HS-5 (cell line): ENCODE measurements at regions not wholly inside any gene's neighbourhood (a gene's known extent, or its start where the extent isn't known, plus 50 kb on each side); places are given as distances from the start of the nearest gene placed in this dataset.
"Not testable (repeated sequence)": the region's sequence is repeated elsewhere in the genome, so short reads cannot be mapped to it uniquely, and the experiment has no call there.

Source experiments
- DNase-seq: peaks from one replicate; pipeline ENCODE4 v3.0.0-alpha.2; 2012; ENCODE audit warnings: low read depth

DNA sequence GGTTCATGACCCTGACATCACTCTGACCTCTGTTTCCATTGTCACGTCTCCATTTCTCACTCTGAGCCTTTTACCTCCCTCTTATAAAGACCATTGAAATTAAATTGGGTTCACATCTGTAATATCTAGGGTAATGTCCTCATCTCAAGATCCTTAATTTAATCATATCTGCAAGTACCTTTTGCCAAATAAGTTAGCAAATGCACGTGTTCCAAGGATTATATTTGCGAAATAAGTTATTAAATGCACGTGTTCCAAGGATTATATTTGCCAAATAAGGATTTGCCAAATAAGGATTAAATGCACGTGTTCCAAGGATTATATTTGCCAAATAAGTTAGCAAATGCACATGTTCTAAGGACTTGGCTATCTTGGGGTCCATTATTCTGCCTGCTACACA, 938.0 kb downstream of the NLGN4X start:
- no peak for DNase-seq

DNA sequence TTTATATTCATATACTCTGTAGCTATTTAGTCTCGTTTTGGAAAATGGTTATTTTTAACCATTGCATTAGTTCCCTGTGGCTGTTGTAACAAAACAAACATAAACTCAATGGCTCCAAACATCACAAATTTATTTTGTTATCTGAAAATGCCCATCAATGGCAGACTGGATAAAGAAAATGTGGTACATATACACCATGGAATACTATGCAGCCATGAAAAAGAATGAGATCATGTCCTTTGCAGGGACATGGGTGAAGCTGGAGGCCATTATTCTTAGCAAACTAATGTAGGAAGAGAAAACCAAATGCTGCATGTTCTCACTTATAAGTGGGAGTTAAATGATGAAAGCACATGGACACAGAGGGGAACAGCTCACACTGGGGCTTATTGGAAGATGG, 938.7 kb downstream of the NLGN4X start:
- not testable (repeated sequence) for DNase-seq

DNA sequence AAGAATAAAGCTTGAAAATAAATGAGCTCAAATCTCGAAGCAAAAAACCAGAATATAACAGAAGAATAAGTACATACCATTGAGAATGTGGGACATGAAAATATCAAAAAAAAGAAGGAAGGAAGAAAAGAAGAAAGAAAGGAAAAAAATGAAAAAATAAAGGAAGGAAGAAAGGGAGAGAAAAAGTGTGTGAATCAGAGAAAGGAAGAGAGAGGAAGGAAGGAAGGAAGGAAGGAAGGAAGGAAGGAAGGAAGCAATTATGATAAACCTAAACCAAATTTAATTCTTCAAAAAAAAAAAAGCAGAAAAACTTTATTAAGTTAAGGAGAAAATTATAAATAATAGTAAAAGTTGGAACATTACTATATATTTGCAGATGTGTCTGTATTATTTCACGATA, 949.8 kb downstream of the NLGN4X start:
- DNase-seq: no peak

DNA sequence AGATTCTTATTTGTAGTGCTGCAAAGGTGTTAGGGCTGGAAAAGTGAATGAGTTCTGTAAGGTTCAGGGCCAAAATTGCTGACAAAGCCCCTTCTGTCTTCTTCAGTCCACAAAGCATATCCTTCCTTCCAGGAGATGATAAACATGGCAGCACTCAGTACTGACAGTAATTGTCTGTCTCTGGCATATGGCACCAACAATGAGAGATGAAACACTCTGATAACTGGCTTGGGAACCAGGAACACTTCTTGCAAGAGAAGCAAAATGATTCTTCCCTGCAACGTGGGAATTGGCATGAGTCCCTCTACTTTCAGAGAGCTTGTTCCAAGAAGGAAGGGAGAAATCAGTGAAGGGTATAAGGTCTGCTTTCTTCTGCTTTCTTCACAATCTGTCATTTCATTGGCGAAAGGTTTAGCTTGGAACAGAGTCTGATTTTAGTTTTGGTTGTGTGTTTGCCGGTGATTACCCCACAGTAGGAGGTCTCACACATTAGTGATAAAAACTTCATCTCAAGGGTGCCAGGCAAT, 963.3 kb downstream of the NLGN4X start:
- DNase-seq: no peak

DNA sequence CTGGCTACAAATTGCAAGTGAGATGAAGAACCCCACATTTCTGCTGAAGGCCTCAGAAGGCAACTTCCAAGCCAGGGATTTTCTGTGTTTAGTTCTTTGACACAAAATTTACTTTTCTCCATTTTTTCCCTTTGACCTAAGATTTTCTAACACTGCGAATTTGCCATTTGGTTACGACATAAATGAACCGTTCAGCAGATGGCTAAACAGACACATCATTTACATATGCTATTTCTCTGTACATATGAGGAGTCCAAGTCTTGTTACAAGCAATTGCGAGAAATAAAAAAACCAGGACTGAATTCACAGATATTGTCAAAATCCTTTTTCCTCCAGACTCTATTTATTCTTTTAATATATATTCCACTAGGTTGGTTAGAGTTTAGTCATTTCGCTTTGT, 978.6 kb downstream of the NLGN4X start:
- DNase-seq: no peak

DNA sequence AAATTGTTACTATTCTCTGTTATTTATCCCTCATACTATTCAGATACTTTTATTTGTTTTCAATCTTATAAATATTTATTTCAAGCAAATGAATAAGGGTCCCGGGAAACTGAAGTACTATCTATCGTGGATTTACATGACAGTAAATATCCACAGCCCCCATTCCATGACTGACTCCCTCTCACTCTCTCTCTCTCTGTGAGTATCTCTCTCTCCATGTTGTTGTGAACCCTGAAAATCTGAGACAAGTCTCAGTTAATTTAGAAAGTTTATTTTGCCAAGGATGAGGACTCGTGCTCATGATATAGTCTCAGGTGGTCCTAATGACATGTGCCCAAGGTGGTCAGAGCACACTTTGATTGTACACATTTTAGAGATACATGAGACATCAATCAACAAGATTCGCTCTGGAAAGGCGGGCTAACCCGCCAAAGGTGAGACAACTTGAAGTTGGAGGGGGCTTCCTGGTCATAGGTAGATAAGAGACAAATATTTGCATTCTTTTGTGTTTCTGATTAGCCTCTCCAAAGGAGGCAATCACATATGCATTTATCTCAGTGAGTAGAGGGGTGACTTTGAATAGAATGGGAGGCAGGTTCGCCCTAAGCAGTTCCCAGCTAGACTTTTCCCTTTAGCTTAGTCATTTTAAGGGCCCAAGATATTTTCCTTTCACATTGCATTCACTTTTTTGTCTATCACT, 986.4 kb downstream of the NLGN4X start:
- DNase-seq: no peak

DNA sequence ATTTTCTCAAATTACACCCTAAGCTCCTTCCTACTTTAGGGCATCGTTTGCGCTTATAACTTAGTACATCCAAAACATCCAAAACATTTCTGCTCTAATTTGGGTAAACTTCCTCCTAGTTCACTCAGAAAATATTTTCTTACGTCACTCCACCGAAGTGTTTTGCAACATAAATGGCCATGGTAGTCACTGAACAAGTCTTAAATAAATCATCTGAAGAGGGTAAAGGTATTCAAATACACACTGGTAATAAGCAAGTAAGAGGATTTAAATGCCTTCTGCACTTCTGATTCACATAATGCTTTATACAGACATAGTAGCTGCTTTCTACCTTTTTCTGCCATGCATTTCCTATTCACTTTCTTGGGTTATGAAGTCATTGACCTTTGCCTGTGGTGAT, 991.9 kb downstream of the NLGN4X start:
- no peak for DNase-seq

DNA sequence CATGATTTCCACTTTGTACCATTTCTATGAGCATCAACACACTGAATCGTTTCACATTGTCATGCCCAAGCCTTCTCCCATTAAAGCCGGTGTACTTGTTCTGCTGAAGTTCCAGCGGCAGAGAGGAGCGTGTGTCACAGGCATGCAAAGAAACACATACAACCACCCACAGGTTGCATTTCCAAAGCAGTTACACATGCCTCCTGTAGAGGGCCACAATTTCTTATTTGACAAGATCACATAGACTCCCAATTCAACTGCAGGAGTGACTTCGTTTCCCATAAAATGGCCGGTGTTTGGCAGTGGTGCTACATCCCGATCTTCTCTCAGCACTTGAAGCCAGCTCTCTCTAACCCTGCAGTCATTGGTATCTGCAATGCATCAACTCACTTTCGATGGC, 992.6 kb downstream of the NLGN4X start:
- no peak for DNase-seq

DNA sequence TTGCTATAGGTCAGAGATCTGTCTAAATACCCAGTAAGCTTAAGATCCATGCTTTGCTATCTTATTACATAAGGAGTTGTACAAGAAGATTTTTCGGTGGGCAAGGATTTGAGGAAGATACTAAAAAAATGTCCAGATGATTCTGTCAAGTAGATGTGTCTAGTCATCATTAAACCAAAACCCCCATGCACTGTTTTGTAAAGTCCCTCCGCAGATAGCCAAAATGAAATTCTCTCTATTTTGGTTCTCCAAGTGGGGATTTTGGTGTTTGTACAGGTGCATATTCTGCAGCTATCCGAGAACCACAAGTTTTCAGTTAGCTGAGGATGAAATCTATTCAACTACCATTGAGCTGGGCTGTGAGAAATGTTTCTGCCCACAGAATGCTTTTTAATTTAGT, 994.8 kb downstream of the NLGN4X start:
- no peak for DNase-seq

DNA sequence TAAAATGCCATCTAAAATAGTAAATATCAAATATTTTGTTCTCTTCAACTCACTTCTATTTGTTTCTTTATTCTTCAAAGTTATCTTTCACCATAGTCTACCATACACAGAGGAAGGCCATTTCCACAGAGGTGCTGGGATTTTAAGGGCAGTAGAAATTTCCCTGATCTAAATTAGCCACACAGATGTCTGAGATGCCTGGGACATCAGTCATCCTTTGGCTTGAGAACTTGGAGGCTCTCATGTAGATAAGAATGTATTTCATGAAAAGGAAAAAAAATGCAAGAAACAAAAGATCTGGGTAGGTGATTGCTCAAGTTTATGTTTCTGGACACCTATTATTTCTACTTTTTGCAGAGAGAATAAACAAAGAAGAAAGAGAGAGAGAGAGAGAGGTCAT, 1008.2 kb downstream of the NLGN4X start:
- no peak for DNase-seq

DNA sequence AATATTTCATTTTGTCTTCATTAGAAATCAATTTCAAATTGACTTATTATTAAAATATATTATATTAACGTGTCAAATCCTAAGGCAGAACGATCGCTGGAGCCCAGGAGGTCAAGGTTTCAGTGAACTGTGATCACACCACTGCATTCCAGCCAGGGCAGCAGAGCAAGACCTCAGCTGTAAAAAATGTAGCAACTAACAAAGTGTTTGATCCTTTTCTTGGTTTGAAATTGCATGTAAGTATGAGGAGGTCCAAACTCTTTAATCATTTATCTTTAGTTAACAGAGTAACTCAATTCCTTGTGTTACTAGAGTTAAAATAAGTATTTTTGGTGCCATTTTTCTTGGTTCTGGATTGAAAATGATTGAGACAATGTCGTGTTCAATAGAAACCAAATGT, 1033.9 kb downstream of the NLGN4X start:
- no peak for DNase-seq

DNA sequence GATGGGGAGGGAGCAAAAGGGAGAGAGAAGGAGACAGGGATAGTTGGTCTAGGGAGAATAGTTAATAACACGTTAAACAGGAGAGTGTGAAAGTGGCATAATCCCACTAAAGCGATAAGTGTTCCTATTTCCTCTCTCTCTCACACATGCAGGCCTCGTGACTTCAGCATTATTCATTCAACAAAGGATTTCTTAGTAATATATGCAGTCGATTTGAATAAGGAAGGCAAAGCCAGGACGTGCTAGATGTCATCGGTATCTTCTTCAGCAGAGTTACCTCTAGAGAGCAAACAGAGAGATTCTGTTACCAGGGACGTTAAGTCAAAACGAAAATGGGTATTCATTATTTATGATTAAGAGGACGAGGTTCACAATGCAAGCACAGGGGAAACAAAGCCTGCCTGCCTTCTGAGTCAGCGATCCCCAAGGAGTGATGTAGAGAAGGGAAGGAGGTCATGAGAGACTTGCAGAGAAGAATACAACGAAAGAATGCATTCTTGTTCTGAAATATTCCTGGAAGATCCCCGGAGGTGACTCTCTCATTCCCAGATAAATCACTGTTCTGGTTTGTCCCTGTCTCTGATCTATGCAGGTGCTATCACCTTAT, 1048.4 kb downstream of the NLGN4X start:
- DNase-seq: no peak

DNA sequence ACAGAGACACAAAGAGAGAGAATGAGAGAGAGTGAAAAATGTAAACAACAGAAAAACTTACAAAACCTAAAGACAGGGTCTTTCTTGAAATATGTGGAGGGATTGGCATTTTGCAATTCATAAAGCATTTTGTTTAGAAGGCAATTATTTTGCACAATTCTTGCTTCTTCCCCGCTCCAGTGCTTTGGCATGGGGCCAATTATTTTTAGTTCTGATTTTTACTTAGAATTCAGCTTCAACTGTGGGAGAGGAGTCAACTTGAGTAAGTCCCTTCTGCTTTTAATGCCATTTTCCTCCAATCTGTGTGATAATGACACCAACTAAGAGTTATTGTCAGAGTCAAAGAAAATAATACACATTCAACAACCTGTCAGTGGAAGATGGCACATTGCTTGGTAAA, 1051.9 kb downstream of the NLGN4X start:
- no peak for DNase-seq

DNA sequence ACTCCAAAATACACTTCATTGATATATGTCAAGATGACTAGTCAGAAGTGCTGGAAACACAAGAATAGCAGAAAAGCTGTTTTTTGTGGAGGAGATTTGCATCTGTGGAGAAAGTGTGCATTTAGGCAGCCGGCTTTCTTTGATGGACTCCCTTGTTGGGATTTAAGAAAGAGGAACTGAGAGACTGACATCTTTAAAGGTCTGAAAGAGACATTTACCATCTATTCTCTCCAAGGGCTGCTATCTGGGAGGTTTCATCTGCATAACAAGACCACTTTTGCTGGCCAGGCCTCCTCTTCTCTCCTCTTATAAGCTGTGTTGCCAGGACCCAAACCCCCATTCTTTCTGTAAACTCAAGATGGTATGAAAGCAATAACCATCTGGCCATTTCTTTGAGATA, 1065.0 kb downstream of the NLGN4X start:
- no peak for DNase-seq

DNA sequence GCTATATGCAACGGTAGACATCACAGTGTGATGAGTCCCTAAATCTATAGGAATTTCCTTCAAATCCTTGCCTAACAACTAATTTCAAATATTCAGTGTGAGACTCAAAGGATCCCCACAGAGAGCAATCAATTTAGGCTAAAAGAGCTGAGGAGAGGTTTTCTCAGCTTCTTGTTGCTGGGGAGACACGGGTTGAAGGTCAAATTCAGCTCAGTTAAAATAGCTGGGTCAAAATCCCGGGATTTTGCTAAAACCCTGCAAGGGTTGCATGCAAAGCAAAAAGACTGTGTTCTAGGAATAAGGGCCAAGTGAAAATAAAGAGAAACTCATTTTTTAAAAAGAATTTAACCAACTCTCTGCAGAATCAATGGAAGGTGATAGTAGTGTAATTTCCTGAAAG, 1073.4 kb downstream of the NLGN4X start:
- no peak for DNase-seq

DNA sequence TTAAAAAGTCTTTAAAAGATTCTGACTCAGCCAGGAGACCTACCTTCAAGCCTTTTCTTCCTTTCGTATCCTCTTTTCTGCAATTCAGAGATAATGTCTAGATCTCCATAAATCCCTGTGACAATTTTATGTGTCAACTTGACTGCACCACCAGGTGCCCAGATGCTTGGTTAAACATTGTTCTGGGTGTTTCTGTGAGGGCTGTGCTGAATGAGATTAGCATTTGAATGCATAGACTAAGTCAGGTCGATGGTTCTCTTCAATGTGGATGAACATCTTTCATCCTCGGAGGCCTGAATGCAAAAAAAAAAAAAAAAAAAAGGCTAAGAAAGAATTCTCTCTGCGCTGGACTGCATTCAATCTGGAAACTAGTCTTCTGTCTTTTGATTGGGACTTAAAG, 1082.7 kb downstream of the NLGN4X start:
- DNase-seq: no peak

DNA sequence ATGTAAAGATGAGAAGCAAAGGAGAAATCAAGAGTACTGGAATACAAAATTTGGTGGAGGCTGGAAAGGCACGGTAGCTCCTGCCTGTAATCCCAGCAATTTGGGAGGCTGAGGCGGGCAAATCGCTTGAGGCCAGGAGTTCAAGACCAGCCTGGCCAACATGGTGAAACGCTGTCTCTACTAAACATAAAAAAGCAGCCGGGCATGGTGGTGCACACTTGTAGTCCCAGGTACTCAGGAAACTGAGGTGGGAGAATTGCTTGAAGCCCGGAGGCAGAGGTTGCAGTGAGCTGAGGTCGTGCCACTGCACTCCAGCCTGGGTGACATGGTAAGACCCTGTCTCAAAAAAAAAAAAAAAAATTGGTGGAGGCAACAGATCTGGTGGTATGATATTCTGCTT, 1086.0 kb downstream of the NLGN4X start:
- DNase-seq: no peak

DNA sequence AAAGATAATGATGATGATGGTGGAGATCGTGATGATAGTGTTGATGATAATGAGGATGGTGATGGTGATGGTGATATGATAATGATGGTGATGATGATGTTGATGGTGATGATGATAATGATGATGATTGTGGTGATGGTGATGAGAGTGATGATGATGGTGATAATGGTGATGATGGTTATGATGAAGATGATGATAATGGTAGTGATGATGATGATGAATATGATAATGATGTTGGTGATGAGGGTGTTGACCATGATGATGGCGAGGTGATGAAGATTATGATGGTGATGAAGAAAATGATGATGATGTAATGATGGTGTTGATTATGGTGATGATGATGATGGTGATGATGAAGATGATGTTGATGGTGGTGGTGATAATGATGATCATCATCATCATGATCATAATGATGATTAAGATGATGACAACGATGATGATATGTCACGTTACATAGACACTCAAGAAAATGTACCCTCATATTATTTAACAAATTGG, 1106.4 kb downstream of the NLGN4X start:
- no peak for DNase-seq

DNA sequence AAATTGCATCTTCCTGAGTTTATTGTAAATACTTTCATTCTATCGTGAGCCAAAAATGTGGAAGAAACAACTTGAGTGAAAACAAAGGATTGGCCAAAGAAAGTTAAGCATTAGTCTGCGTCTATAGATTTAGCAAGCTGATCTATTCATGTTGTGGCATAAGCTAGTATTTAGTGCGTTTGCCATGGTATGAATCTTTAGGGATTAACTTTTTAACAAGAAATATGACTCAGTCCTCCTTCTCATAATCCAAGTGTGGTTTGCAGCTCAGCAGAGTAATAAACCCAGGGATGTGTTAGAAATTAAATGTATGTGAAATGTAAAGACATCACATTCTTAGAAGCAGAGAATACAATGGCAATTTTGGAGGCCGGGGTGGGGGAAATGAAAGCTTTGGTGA, 1110.9 kb downstream of the NLGN4X start:
- no peak for DNase-seq

DNA sequence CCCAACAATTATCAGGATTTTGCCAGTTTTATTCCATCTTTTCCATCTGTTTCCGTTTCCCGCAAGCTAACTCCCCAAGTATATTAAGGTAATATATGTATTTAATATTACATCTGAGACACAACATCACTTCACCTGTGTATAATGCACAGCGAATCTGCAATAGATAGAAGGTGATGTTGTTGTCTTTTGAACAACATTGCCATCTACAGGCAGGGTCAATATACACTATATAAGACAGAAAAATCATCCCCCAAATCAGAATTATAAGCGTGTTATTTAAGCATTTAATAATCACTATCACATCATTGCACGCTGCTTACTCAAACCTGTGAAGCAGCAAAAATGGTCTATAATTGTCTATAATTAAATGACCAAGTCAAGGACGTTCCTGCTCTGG, 1115.5 kb downstream of the NLGN4X start:
- DNase-seq: no peak

DNA sequence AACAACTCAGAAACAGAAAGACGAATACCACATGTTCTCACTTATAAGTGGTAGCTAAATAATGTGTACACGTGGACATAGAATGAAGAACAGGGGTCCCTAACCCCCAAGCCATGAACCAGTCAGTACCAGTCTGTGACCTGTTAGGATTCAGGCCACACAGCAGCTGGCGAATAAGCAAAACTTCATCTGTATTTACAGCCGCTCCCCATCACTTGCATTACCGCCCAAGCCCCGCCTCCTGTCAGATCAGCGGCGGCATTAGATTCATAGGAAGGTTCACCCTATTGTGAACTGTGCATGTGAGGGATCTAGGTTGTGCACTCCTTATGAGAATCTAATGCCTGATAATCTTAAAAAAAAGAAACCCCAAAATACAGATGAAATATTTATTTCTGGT, 1128.7 kb downstream of the NLGN4X start:
- DNase-seq: no peak

DNA sequence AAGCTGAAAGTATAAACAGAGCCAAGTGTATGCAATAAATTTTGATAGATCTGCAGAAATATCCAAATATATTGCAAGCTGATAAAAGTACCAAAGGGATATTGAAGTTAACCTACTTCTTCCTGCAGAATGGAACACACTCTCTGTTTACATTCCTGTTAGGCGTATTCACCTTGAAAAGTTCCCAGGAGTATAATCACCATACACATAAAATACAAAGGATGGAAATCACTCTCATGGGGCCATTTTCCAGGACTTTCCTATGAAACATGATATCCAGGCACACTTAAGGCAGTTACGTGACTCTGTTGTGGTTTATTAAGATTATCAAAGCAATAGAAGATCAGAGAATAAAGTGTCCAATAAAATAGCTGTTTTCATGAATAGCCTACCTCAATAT, 1142.3 kb downstream of the NLGN4X start:
- no peak for DNase-seq

DNA sequence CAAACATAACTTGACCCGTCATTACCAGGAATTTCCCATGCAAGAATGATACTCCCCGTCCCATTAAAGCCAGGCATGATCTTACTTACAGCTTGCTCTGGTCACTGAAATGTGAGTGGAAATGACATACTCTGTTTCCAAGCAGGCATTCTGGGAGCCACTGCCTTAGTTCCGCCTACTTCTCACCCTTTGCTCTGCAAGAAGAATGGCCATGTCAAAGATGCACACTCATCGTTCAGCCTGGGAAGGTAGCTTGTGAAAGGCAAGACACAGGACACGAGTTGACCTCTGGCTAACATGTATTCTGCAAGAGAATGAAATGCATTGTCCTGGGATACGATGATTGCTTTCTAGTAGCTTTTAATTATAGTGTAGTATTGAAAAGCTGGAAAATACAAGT, 1144.4 kb downstream of the NLGN4X start:
- no peak for DNase-seq

DNA sequence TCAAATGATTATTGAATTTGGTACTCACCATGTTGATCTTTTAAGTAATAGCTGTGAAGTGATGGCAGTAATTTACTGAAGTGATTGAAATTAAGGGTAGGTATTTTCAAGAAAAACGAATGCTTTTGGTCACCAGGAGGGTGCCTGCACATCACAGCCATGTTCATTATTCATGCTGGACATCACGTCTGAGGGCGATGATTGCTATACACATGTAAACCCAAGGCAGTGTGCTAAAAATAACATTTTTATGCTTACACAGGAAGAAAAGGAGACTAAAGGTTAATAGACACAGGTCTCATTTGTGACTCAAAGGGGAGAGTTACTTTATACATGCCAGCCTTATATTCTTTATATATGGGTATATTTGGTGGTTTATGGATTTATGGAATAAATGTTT, 1146.0 kb downstream of the NLGN4X start:
- no peak for DNase-seq
